ENCODE measurements at regions not wholly inside any gene's neighbourhood (a gene's known extent, or its start where the extent isn't known, plus 50 kb on each side); places are given as distances from the start of the nearest gene placed in this dataset.

- H4K20me1 ChIP-seq (ENCODE audit: insufficient read depth) = no peaks in the 10 kb centered on the region
- no peak overlapping the region for H3K9ac ChIP-seq
- WGBS, 2 experiments (ENCODE audit: low coverage in 1 of 2, low lambda C conversion rate in 2 of 2, missing lambda C conversion rate in 2 of 2) = 46 to 53% methylated on average over 11 of the region's 11 CpGs
- H3K27ac ChIP-seq = no peak overlapping the region
- H2AFZ ChIP-seq = no peak overlapping the region
- no peaks in the 10 kb centered on the region for H3K36me3 ChIP-seq (ENCODE audit: low read depth)
- peaks cover 8% of the 10 kb centered on the region for H3K9me3 ChIP-seq (ENCODE audit: low read depth)
- no peaks in the 10 kb centered on the region for H3K9me2 ChIP-seq (ENCODE audit: insufficient read depth)
- in situ Hi-C loops (cut with MboI) = no loop called here
- H3K4me1 ChIP-seq (ENCODE audit: insufficient read depth) = no peaks in the 10 kb centered on the region
- no peak for DNase-seq
- no peak overlapping the region for H3K4me3 ChIP-seq
- H3F3A ChIP-seq (ENCODE audit: insufficient read depth) = no peaks in the 10 kb centered on the region
- no peaks in the 10 kb centered on the region for H3K27me3 ChIP-seq (replicated peaks; ENCODE audit: insufficient read depth)
- no peak for TF ChIP-seq EZH2 (IDR thresholded peaks at IDR 0.05; ENCODE audit: insufficient read depth, poor library complexity, severe bottlenecking)
- no peak for TF ChIP-seq EZH2phosphoT487 (IDR thresholded peaks at IDR 0.05; ENCODE audit: insufficient read depth, low read depth)
- no peak overlapping the region for H3K4me2 ChIP-seq (ENCODE audit: unreplicated experiment)
- no peaks in the 10 kb centered on the region for H3K79me2 ChIP-seq (ENCODE audit: insufficient read depth)
Measured at GRCh38 chr7:156402255-156402654, 238.3 kb upstream of the RNF32 start.

- Histone ChIP-seq H3K4me2 (ENCODE audit: unreplicated experiment) (no peak overlapping the region), H4K20me1 (ENCODE audit: insufficient read depth) (no peaks in the 10 kb centered on the region), H3K36me3 (ENCODE audit: low read depth) (no peaks in the 10 kb centered on the region), H3K9me3 (ENCODE audit: low read depth) (peaks cover 8% of the 10 kb centered on the region), H3K27ac (no peak overlapping the region), H3K27me3 (replicated peaks; ENCODE audit: insufficient read depth) (no peaks in the 10 kb centered on the region), H3K9ac (no peak overlapping the region), H3K9me2 (ENCODE audit: insufficient read depth) (no peaks in the 10 kb centered on the region), H3F3A (ENCODE audit: insufficient read depth) (no peaks in the 10 kb centered on the region), H3K4me1 (ENCODE audit: insufficient read depth) (no peaks in the 10 kb centered on the region), H3K79me2 (ENCODE audit: insufficient read depth) (no peaks in the 10 kb centered on the region), H2AFZ (no peak overlapping the region), H3K4me3 (no peak overlapping the region)
- no peak for DNase-seq
- TF ChIP-seq EZH2phosphoT487 (IDR thresholded peaks at IDR 0.05; ENCODE audit: insufficient read depth, low read depth) (no peak), EZH2 (IDR thresholded peaks at IDR 0.05; ENCODE audit: insufficient read depth, poor library complexity, severe bottlenecking) (no peak)
- in situ Hi-C loops (cut with MboI) = no loop called here
- 43 to 49% methylated on average over 9 of the region's 9 CpGs for WGBS, 2 experiments (ENCODE audit: low coverage in 1 of 2, low lambda C conversion rate in 2 of 2, missing lambda C conversion rate in 2 of 2)
Measured at GRCh38 chr7:156401617-156402016, 239.0 kb upstream of the RNF32 start.

GRCh38 chr7:156400046-156400445 lies 240.5 kb upstream of the RNF32 start:
- WGBS, 2 experiments (ENCODE audit: low coverage in 1 of 2, low lambda C conversion rate in 2 of 2, missing lambda C conversion rate in 2 of 2) = 10 to 11% methylated on average over 5 of the region's 5 CpGs

GRCh38 chr7:156397249-156397648 lies 243.3 kb upstream of the RNF32 start:
- DNase-seq = no peak
- peaks cover 3% of the 10 kb centered on the region for H3K9me3 ChIP-seq (ENCODE audit: low read depth)
- no peaks in the 10 kb centered on the region for H3K79me2 ChIP-seq (ENCODE audit: insufficient read depth)
- no peaks in the 10 kb centered on the region for H3K4me1 ChIP-seq (ENCODE audit: insufficient read depth)
- no peaks in the 10 kb centered on the region for H3F3A ChIP-seq (ENCODE audit: insufficient read depth)
- H4K20me1 ChIP-seq (ENCODE audit: insufficient read depth) = no peaks in the 10 kb centered on the region
- no peaks in the 10 kb centered on the region for H3K36me3 ChIP-seq (ENCODE audit: low read depth)
- no peak overlapping the region for H2AFZ ChIP-seq
- in situ Hi-C loops (cut with MboI) = no loop called here
- 44 to 50% methylated on average over 19 of the region's 19 CpGs for WGBS, 2 experiments (ENCODE audit: low coverage in 1 of 2, low lambda C conversion rate in 2 of 2, missing lambda C conversion rate in 2 of 2)
- no peaks in the 10 kb centered on the region for H3K27me3 ChIP-seq (replicated peaks; ENCODE audit: insufficient read depth)
- no peak overlapping the region for H3K27ac ChIP-seq
- no peak for TF ChIP-seq EZH2phosphoT487 (IDR thresholded peaks at IDR 0.05; ENCODE audit: insufficient read depth, low read depth)
- TF ChIP-seq EZH2 (IDR thresholded peaks at IDR 0.05; ENCODE audit: insufficient read depth, poor library complexity, severe bottlenecking) = no peak
- no peak overlapping the region for H3K9ac ChIP-seq
- no peak overlapping the region for H3K4me3 ChIP-seq
- no peaks in the 10 kb centered on the region for H3K9me2 ChIP-seq (ENCODE audit: insufficient read depth)
- H3K4me2 ChIP-seq (ENCODE audit: unreplicated experiment) = no peak overlapping the region

More at GRCh38 chr7:156400046-156400445, 240.5 kb upstream of the RNF32 start:
- in situ Hi-C loops (cut with MboI) = no loop called here
- TF ChIP-seq EZH2phosphoT487 (IDR thresholded peaks at IDR 0.05; ENCODE audit: insufficient read depth, low read depth) (no peak), EZH2 (IDR thresholded peaks at IDR 0.05; ENCODE audit: insufficient read depth, poor library complexity, severe bottlenecking) (no peak)
- H2AFZ ChIP-seq = no peak overlapping the region
- no peak for DNase-seq
- H3K9me3 ChIP-seq (ENCODE audit: low read depth) = peaks cover 3% of the 10 kb centered on the region
- H3K27ac ChIP-seq = no peak overlapping the region
- no peaks in the 10 kb centered on the region for H3K4me1 ChIP-seq (ENCODE audit: insufficient read depth)
- H3K36me3 ChIP-seq (ENCODE audit: low read depth) = no peaks in the 10 kb centered on the region
- H4K20me1 ChIP-seq (ENCODE audit: insufficient read depth) = no peaks in the 10 kb centered on the region
- H3K4me3 ChIP-seq = no peak overlapping the region
- H3K79me2 ChIP-seq (ENCODE audit: insufficient read depth) = no peaks in the 10 kb centered on the region
- no peaks in the 10 kb centered on the region for H3K27me3 ChIP-seq (replicated peaks; ENCODE audit: insufficient read depth)
- no peak overlapping the region for H3K4me2 ChIP-seq (ENCODE audit: unreplicated experiment)
- H3F3A ChIP-seq (ENCODE audit: insufficient read depth) = no peaks in the 10 kb centered on the region
- no peak overlapping the region for H3K9ac ChIP-seq
- H3K9me2 ChIP-seq (ENCODE audit: insufficient read depth) = no peaks in the 10 kb centered on the region

GRCh38 chr7:156389116-156389692 lies 251.4 kb upstream of the RNF32 start:
- 57 to 60% methylated on average over 24 of the region's 24 CpGs for WGBS, 2 experiments (ENCODE audit: low coverage in 1 of 2, low lambda C conversion rate in 2 of 2, missing lambda C conversion rate in 2 of 2)
- Histone ChIP-seq H3K9me3 (ENCODE audit: low read depth) (no peaks in the 10 kb centered on the region), H2AFZ (no peak overlapping the region), H3K9me2 (ENCODE audit: insufficient read depth) (no peaks in the 10 kb centered on the region), H4K20me1 (ENCODE audit: insufficient read depth) (no peaks in the 10 kb centered on the region), H3K4me2 (ENCODE audit: unreplicated experiment) (no peak overlapping the region), H3F3A (ENCODE audit: insufficient read depth) (no peaks in the 10 kb centered on the region), H3K36me3 (ENCODE audit: low read depth) (no peaks in the 10 kb centered on the region), H3K27ac (no peak overlapping the region), H3K79me2 (ENCODE audit: insufficient read depth) (no peaks in the 10 kb centered on the region), H3K27me3 (replicated peaks; ENCODE audit: insufficient read depth) (no peaks in the 10 kb centered on the region), H3K4me1 (ENCODE audit: insufficient read depth) (no peaks in the 10 kb centered on the region), H3K9ac (no peak overlapping the region), H3K4me3 (no peak overlapping the region)
- TF ChIP-seq EZH2 (IDR thresholded peaks at IDR 0.05; ENCODE audit: insufficient read depth, poor library complexity, severe bottlenecking) = no peak
- TF ChIP-seq EZH2phosphoT487 (IDR thresholded peaks at IDR 0.05; ENCODE audit: insufficient read depth, low read depth) = no peak
- no peak for DNase-seq
- in situ Hi-C loops (cut with MboI) = no loop called here

Data from GM23248 (cell line).